ENCODE measurements at regions not wholly inside any gene's neighbourhood (a gene's known extent, or its start where the extent isn't known, plus 50 kb on each side); places are given as distances from the start of the nearest gene placed in this dataset.

GRCh38 chr9:82543726-82544125 lies 519.2 kb downstream of the RASEF start:
- Histone ChIP-seq H3K4me3 (no peak overlapping the region), H3K4me1 (no peaks in the 10 kb centered on the region), H3K27me3 (no peaks in the 10 kb centered on the region), H3K36me3 (no peaks in the 10 kb centered on the region), H3K9me3 (no peaks in the 10 kb centered on the region), H3K27ac (no peak overlapping the region)
- in situ Hi-C loops (cut with MboI; ENCODE audit: low pct_ligation_motif_present in 1 of 4, low pct_unique_long_range_greater_than_20kb in 1 of 4, low sequenced_read_pairs in 3 of 4) (no loop called here), intact Hi-C loops (cut with DNase I; ENCODE audit: low total_unique reads) (no loop called here)
- TF ChIP-seq EP300 (IDR thresholded peaks at IDR 0.05; ENCODE audit: low read depth): no peak
- no peak for TF ChIP-seq POLR2AphosphoS5 (IDR thresholded peaks at IDR 0.05)
- TF ChIP-seq CTCF (IDR thresholded peaks at IDR 0.05): no peak
- TF ChIP-seq POLR2A (IDR thresholded peaks at IDR 0.05): no peak
- DNase-seq: no peak

- in situ Hi-C loops (cut with MboI; ENCODE audit: low pct_ligation_motif_present in 1 of 4, low pct_unique_long_range_greater_than_20kb in 1 of 4, low sequenced_read_pairs in 3 of 4) (no loop called here), intact Hi-C loops (cut with DNase I; ENCODE audit: low total_unique reads) (no loop called here)
- H3K4me3 ChIP-seq: no peak overlapping the region
- H3K9me3 ChIP-seq: no peaks in the 10 kb centered on the region
- H3K27ac ChIP-seq: no peak overlapping the region
- TF ChIP-seq POLR2AphosphoS5 (IDR thresholded peaks at IDR 0.05): no peak
- no peak for TF ChIP-seq CTCF (IDR thresholded peaks at IDR 0.05)
- TF ChIP-seq POLR2A (IDR thresholded peaks at IDR 0.05): no peak
- no peak for TF ChIP-seq EP300 (IDR thresholded peaks at IDR 0.05; ENCODE audit: low read depth)
- H3K4me1 ChIP-seq: no peaks in the 10 kb centered on the region
- H3K27me3 ChIP-seq: no peaks in the 10 kb centered on the region
- no peaks in the 10 kb centered on the region for H3K36me3 ChIP-seq
- DNase-seq: no peak
Measured at GRCh38 chr9:82546136-82546535, 516.8 kb downstream of the RASEF start.

- H3K36me3 ChIP-seq: no peaks in the 10 kb centered on the region
- no peak overlapping the region for H3K27ac ChIP-seq
- no peaks in the 10 kb centered on the region for H3K9me3 ChIP-seq
- intact Hi-C loops (cut with DNase I; ENCODE audit: low total_unique reads): no loop called here
- WGBS, 2 donors (ENCODE audit: low coverage in 1 of 2): 61 to 85% methylated on average over 1 of the region's 1 CpG
- no peak for TF ChIP-seq POLR2A (IDR thresholded peaks at IDR 0.05)
- TF ChIP-seq CTCF (IDR thresholded peaks at IDR 0.05): no peak
- TF ChIP-seq EP300 (IDR thresholded peaks at IDR 0.05; ENCODE audit: low read depth): no peak
- no peak for TF ChIP-seq POLR2AphosphoS5 (IDR thresholded peaks at IDR 0.05)
- in situ Hi-C loops (cut with MboI; ENCODE audit: low pct_ligation_motif_present in 1 of 4, low pct_unique_long_range_greater_than_20kb in 1 of 4, low sequenced_read_pairs in 3 of 4): no loop called here
- no peak for DNase-seq
- H3K4me1 ChIP-seq: peaks cover 0 to 7% (median 0%) of the 10 kb centered on the region in 4 donors
- H3K27me3 ChIP-seq: no peaks in the 10 kb centered on the region
- H3K4me3 ChIP-seq: no peak overlapping the region
Measured at GRCh38 chr9:82547995-82548394, 514.9 kb downstream of the RASEF start.

- no peaks in the 10 kb centered on the region for H3K36me3 ChIP-seq
- H3K4me3 ChIP-seq: no peak overlapping the region
- in situ Hi-C loops (cut with MboI; ENCODE audit: low pct_ligation_motif_present in 1 of 4, low pct_unique_long_range_greater_than_20kb in 1 of 4, low sequenced_read_pairs in 3 of 4): no loop called here
- no peaks in the 10 kb centered on the region for H3K27me3 ChIP-seq
- WGBS, 2 donors (ENCODE audit: low coverage in 1 of 2): 82% methylated on average over 3 of the region's 3 CpGs; no CpG with 5 or more reads in 1 of the 2 donors
- DNase-seq: no peak
- peaks cover 0 to 7% (median 0%) of the 10 kb centered on the region in 4 donors for H3K4me1 ChIP-seq
- H3K9me3 ChIP-seq: no peaks in the 10 kb centered on the region
- H3K27ac ChIP-seq: no peak overlapping the region
- intact Hi-C loops (cut with DNase I; ENCODE audit: low total_unique reads): no loop called here
- TF ChIP-seq POLR2AphosphoS5 (IDR thresholded peaks at IDR 0.05) (no peak), CTCF (IDR thresholded peaks at IDR 0.05) (no peak), EP300 (IDR thresholded peaks at IDR 0.05; ENCODE audit: low read depth) (no peak), POLR2A (IDR thresholded peaks at IDR 0.05) (no peak)
Measured at GRCh38 chr9:82549174-82549821, 513.6 kb downstream of the RASEF start.

Data from transverse colon (tissue), 4 donors.